ENCODE measurements at regions not wholly inside any gene's neighbourhood (a gene's known extent, or its start where the extent isn't known, plus 50 kb on each side); places are given as distances from the start of the nearest gene placed in this dataset.
"Not testable (repeated sequence)": the region's sequence is repeated elsewhere in the genome, so short reads cannot be mapped to it uniquely, and the experiment has no call there.

DNA sequence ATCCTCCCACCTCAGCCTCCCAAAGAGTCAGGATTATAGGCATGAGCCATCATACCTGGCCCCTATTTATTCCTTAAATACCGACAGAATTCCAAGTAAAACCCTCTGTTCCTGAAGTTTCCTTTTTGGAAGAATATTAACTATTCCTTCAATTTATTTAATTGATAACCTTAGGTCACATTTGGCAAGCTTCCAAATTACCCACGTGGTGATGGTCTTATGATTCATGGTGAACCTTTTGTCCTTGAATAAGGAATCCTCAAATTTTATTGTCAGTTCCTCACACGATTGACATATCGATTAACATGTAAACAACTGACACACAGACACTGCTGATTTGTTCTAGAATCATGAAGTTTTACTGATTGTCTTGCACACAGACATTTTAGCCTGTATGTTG, 130.6 kb upstream of the LRRC61 start:
- not testable (repeated sequence) for DNase-seq

GRCh38 chr7:150193866-150194265, 129.3 kb upstream of the LRRC61 start:
- DNase-seq: not testable (repeated sequence)
